ENCODE measurements at regions not wholly inside any gene's neighbourhood (a gene's known extent, or its start where the extent isn't known, plus 50 kb on each side); places are given as distances from the start of the nearest gene placed in this dataset.

DNA sequence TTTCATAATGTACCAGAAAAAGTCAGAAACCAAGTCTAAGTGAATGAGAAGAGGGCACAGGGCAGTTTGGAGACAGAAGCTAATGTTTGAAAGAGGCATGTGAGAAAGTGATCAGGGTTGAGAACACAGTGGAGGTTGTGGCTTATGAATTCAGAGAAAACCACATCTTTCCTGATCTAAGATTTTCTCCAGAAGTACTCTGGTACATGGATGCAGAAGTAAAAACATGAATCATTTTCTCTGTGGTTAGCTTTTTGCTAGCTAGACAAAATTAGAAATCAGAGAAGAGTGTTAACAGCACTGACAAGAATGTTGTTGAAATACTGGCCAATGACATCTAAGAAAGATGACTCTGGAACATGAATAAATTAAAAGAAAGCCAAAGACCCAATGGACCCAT is 541.1 kb downstream of the DNAH5 start:
- no peak for TF ChIP-seq POLR2A (IDR thresholded peaks at IDR 0.05)
- TF ChIP-seq, protein P1, sequence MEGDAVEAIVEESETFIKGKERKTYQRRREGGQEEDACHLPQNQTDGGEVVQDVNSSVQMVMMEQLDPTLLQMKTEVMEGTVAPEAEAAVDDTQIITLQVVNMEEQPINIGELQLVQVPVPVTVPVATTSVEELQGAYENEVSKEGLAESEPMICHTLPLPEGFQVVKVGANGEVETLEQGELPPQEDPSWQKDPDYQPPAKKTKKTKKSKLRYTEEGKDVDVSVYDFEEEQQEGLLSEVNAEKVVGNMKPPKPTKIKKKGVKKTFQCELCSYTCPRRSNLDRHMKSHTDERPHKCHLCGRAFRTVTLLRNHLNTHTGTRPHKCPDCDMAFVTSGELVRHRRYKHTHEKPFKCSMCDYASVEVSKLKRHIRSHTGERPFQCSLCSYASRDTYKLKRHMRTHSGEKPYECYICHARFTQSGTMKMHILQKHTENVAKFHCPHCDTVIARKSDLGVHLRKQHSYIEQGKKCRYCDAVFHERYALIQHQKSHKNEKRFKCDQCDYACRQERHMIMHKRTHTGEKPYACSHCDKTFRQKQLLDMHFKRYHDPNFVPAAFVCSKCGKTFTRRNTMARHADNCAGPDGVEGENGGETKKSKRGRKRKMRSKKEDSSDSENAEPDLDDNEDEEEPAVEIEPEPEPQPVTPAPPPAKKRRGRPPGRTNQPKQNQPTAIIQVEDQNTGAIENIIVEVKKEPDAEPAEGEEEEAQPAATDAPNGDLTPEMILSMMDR (IDR thresholded peaks at IDR 0.05): no peak
- no peak for TF ChIP-seq POLR2AphosphoS5 (IDR thresholded peaks at IDR 0.05)

All from upper lobe of left lung (tissue), 4 donors.